Muscle of back (tissue), 3 donors: ENCODE measurements at regions not wholly inside any gene's neighbourhood (a gene's known extent, or its start where the extent isn't known, plus 50 kb on each side); places are given as distances from the start of the nearest gene placed in this dataset.
A peak's percentile ranks its signal among the peaks of the same experiment; 100 is the strongest.

Experiments
- DNase-seq, 3 donors: peaks; one replicate each; pipeline versions ENCODE4 v3.0.0 to v3.0.0-alpha.2; 2013

GRCh38 chrX:95029571-95029970 lies 1355.6 kb downstream of the FAM133A start:
- no peak for DNase-seq

DNA sequence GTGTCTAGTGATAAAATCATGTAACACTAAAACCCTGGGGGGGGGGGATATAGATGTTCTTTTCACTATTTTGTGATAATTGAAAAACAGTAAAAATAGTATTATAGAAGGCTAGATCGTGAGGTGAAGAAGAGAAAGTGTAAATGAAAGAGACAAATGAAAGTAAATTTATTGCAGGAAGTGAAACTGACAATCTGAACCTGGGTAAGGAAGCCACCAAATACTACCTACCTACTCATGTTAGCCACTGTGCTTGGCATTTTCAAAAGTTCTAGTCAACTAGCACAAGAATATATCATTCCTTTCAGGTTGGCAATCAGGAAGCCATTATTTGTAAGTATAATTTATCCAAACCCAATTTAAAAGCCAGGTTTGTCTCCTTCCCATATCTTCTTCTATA lies 1366.1 kb downstream of the FAM133A start:
- DNase-seq = no peak

DNA sequence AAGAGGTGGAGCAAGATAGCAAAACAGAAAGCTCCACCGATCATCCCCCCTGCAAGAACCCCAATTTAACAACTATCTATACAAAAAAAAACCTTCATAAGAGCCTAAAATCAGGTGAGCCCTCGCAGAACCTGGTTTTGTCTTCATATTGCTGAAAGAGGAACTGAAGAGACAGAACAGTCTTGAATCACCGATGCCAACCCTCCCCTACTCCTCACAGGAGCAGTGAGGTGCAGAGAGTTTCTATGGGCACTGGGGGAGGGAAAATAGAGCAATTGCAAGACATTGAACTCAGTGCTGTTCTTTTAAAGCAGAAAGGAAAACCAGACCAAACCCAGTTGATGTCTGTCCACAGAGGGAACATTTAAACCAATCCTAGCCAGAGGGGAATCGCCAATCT lies 1370.3 kb downstream of the FAM133A start:
- DNase-seq = no peak

GRCh38 chrX:95055991-95056390 lies 1382.0 kb downstream of the FAM133A start:
- no peak for DNase-seq

DNA sequence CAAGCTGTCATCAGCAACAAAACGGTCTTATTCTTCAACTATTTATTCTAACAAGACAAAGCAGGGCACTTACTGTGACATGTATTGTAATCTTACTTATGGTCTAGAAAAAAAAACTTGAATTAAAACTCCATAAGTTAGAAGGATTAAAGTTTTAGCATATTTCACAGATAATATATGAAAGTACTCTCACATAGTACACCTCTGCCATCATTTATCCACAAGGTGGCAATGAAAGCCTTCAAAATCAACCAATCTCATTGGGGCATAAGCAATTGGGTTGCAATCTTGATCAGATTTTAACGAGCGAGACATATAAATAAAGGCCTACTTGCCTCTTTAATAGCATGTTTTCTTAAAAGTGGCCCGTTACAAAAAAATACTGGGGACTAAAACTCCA lies 1382.9 kb downstream of the FAM133A start:
- DNase-seq = no peak

DNA sequence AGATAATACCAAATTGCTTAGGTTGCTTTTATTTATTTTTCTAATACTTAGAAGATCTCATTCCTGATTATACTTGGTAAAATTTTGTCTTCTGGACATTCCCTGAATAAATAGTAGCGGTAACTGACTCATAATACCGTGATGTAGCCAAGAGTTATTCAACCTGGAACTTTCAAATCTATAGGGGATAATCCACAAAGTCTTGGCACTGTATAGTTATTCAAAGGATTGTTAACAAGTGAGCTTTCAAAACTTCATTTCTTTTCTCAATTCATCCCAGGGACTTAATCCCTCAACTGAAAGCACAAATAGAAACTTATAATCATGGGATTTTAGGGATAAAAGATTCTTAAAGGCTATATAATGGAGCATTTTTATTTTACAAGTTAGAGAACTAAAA lies 1383.3 kb downstream of the FAM133A start:
- peak; percentile 14 to 17 (median 16) for DNase-seq

- DNase-seq = peak in 1 of 3 donors; percentile 56
Measured at GRCh38 chrX:95058815-95059214, 1384.8 kb downstream of the FAM133A start.

- no peak for DNase-seq
Measured at GRCh38 chrX:95059909-95060308, 1385.9 kb downstream of the FAM133A start.

DNA sequence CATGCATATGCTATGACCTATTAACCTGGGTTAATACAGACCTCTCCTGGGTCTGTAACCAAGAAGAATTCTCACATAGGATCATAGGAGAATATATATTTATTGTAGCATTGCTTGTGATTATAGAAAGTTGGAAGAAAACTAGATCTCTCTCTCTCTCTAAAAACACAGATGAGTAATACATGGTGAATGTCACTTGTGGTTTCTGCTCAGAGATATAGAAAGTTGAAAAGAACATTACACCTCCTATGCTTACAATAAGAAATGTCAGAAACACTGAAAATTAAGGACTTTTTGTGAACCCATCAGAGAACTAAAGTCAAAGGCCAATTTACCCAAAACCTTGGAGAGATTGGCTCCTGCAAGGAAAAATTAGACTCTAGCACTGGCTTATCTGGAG lies 1389.5 kb downstream of the FAM133A start:
- DNase-seq = peak in 1 of 3 donors; percentile 6

DNA sequence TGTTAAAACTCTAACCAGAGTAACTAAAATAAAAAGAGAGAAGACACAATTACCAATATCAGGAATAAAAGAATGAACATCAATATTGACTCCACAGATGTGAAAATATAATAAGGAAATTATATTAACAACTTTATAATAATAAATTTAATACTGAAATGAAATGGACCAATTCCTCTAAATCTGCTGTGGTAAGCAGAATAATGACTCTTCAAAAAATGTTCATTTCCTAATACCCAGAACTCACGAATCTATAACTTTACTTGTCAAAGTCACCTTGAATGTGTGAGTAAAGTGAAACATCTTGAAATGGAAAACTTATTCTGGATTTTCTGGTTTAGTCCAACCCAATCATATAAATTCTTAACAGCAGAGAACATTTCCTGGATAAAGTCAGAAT lies 1391.1 kb downstream of the FAM133A start:
- DNase-seq = no peak

GRCh38 chrX:95071052-95071451 lies 1397.0 kb downstream of the FAM133A start:
- DNase-seq = no peak

- DNase-seq = no peak
Measured at GRCh38 chrX:95071621-95072020, 1397.6 kb downstream of the FAM133A start.

GRCh38 chrX:95076449-95076848 lies 1402.4 kb downstream of the FAM133A start:
- peak in 1 of 3 donors; percentile 6 for DNase-seq

GRCh38 chrX:95101851-95102390 lies 1427.9 kb downstream of the FAM133A start:
- DNase-seq = peak in 2 of 3 donors; percentile 0 to 5

DNA sequence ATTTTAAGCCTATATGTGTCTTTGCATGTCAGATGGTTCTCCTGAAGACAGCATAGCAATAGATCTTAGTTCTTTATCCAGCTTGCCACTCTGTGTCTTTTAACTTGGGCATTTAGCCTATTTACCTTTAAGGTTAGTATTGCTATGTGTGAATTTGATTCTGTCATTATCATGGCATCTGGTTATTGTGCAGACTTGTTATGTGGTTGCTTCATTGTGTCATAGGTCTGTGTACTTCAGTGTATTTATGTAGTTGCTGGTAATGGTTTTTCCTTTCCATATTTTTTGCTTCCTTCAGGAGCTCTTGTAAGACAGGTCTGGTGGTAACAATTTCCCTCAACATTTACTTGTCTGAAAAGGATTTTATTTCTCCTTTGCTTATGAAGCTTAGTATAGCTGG lies 1443.5 kb downstream of the FAM133A start:
- DNase-seq = no peak

DNA sequence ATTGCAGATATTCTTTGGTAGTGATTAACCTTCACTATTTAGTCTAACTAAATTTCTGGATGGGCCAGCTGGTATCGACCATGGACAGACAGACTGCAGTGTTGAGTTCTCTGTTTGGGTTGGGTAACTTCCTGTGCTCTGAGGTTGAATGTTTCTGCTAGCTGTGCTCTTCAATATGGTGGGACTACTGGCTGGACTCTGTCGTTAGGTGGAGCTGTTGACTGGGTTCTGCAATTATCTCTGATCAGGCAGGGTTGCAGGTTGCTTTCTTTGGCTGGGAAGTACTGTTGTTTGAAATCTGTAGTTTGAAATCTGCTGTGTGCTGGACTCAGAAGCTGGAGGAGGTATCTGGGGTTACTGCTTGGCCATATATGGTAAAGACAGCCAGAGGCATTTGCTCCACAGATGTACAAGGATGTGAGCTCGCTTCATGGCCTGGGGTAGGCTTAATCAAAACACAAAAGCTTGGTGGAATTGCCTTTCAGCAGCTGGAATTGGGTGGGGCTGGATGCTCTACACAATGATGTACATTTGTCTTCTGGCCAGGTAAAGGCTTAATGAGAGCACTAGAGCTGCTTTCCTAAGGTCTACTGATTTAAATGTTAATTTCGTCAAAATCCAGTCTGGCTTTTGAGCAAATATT lies 1472.0 kb downstream of the FAM133A start:
- no peak for DNase-seq

- no peak for DNase-seq
Measured at GRCh38 chrX:95152810-95153209, 1478.8 kb downstream of the FAM133A start.

DNA sequence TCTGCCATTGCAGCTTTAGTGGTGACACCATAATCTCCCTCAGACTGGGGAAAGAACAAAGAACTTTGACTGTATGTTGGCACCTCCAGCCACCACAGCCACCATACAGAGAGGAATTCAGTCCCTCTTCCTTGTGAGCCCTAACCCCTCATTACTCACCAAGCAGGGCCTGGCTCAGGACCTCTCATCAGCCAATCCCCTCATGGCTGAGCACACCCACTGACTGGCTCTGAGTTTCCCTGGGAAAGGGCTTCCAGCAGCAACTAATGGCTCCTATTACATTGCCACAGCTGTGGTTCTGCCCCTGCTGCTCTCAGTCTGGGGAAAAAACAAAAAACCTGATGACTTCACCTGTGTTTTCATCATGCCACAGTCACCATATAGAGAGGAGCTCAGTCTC lies 1482.6 kb downstream of the FAM133A start:
- no peak for DNase-seq
